ENCODE measurements at regions not wholly inside any gene's neighbourhood (a gene's known extent, or its start where the extent isn't known, plus 50 kb on each side); places are given as distances from the start of the nearest gene placed in this dataset.

DNA sequence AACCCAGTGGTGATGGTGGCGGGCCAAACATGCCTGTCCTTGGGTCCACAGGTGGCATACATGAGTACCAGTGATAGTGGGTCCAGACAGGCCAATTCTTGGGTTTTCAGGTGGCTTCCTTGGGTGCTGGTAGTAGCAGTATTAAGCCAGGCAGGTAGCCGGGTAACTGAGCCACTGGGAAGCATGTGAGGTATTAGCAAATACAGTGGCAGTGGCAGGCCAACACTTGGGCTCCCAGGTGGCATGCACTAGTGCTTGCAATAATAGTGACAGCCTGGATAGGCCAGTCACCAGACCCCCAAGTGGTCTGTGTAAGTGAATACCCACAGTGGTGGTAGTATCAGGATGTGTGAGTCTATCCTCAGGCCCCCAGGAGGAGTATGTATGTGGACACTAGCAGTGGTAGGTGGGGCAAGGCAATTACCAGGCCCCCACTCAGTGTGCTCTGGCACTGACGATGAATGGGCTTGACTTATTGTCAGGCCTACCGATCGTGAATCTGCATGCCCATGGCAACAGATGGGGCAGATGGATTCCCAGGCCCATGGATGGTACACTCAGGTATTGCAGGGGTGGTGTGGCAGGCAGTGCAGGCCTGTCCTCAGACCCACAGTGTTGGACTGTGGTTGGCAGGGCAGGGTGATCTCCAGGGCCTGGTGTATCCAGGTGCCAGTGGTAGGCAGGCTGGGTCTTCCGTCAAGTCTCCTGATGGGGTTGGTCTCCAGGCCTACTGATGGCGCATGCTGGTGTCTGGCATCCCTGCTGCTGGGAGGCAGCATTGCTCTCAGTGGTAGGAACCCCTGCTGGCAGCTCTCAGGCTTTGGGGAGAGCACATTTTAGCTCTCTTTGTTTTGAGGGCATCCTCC is 840.7 kb downstream of the FAM181B start:
- no peak for DNase-seq (ENCODE audit: low read depth, low spot score)

DNA sequence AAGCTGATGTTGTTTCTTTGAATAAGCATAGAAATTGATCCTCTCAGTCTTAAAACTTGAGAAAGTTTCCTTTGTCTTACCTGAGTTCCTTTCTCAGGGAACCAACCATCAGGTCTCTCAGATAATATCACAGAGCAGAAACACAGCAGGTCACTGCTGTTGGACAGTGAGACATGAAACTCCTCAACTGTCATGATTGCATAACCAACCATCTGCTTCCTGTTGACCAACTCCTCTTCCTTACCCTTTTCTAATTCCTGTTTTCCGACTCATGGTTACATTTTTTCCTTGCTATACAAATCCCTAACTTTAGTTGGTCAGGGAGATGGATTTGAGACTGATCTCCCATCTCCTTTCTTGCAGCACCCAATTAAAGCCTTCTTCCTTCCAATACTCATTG is 845.3 kb downstream of the FAM181B start:
- DNase-seq (ENCODE audit: low read depth, low spot score): no peak

DNA sequence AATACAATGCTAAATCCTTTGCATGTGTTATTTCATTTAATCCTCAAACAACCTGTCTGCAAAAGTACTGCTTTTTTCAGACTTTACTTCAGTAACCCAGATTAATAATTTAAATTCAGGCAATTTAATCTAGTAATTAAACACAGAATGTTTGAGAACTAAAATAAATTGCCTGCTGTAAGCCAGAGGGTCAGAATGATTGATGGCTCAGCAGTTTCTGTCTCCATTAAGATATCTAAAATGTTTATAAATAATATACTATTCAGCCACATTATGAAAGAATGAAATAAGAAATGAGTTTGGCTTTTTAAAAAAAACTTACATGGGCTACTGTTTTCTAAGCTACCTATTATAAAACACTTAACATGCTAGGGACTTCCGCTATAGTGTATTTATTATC is 846.0 kb downstream of the FAM181B start:
- DNase-seq (ENCODE audit: low read depth, low spot score): no peak

DNA sequence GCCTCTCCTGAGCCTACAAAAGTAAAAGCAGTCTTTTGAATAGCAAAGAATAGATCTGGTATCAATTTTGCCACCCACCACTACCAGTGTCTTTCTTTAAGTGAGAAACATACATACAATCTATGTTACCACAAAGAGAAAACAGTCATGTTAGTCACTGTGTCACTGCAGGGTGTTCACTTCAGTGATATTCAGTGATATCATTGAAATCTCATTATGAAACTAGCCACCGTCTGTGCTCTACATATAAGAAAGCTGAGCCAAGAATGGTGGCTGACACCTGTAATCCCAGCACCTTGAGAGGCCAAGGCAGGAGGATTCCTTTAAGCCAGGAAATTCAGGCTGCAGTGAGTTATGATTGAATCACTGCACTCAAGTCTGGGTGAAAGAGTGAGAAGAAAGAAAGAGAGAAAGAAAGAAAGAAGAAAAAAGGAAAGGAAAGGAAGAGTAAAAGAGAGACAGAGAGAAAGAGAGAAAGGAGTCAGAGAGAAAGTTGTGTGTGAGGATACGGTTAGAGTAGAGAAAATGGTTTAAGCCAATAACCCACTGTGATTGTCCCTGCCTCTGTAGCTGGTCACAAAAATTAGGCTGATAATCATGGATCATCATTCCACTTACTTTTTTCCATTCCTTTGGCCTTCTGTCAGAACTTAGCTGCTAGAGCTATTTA is 847.1 kb downstream of the FAM181B start:
- no peak for DNase-seq (ENCODE audit: low read depth, low spot score)

DNA sequence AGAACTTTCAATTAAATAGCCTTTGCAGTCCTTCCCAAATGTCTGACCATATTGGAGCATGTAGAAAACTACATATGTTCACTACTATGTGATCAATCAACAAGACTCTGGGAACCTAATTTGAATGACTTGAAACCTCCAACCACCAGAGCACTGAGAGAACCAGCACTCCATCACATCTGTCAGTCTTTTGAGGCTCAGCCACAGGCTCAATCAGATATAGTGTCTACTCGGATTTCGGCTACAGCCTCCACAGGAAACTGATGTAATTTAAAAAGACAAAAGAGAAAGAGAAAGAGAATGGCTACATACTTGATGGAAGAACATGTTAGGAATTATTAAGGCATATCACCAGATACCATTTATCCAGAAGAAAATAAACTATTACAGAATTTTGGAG is 859.0 kb downstream of the FAM181B start:
- DNase-seq (ENCODE audit: low read depth, low spot score): no peak

DNA sequence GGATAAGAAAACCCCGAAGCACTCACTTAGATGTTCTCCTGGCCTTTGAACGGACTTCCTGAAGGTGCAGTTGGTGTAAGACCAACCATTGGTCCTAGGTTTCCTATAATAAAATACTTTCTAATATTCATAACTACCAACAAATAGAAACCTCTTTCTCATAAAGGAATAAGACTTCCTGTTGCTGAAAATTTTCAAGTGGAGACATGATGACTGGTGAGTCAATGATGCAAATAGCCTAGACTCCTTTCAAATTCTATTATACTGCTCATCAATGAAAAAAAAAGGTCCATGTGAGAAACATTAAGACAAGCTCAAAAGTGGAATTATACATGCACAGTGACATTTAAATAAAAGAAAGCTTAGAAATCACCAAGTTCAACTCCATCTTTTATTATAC is 862.8 kb downstream of the FAM181B start:
- DNase-seq (ENCODE audit: low read depth, low spot score): no peak

DNA sequence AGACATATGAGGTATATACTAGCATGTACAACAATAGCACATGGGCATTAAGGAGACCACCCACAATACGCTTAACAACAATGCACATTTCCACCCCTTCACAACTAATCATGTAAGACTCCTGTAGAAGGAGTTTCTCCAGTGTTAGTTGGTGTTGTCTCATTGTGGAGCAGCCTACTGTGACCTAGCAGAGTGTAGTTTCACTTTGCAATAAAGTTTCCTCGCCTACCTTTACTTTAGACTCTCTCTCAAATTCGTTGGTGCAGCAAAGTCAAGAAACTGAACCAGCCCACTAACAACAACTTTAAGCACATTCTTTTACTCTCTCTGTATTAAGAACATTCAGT is 863.6 kb downstream of the FAM181B start:
- DNase-seq (ENCODE audit: low read depth, low spot score): no peak

DNA sequence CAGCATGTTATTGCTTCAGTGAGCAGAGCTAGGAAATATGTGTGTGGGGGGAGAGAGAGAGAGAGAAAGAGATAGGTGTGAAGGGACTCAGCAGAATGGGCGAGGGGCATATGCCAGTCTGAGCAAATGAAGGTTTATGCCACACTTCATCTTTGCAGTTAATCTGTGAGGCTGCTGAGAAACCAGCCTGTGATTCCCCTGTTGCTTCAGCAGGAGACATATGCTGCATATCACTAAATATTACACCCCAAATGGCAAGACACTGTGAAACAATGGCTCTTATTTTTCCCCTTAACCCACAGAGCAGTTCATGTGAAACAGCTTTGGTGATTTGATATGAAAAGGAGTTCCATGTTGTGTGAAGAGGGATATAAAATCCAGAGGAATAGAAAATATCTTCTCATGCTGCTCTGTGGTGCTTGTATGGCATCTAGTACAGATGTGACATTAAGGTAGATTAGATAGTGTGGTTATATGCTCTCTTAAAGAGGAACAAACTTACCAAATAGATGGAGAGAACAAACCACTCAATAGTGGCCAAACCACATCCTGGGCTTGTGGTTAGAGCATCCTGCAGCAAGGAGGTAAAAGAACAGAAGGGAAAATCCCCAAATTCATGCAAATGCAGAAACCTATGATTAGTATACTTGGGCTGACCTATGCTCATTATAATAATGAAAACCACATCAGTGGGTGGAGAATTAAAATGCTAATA is 864.2 kb downstream of the FAM181B start:
- no peak for DNase-seq (ENCODE audit: low read depth, low spot score)

DNA sequence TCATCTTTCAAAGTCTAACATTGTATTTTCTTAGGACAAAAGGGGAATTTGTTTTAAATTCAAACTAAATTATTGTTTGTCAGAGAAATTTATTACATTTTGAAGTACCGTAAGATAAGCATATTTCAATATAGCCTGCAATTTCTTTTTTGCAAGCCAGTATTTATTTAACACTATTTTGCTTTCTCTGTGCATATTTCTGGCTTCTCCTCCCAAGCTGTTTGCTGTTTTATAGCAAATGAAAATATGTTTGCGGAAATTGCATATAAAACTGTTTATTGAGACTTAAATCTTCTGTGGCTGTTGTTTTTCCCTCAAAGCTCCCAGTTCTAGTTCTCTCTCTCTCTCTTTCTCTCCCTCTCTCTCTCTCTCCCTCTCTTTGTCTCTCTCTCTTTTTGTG is 866.8 kb downstream of the FAM181B start:
- DNase-seq (ENCODE audit: low read depth, low spot score): no peak

DNA sequence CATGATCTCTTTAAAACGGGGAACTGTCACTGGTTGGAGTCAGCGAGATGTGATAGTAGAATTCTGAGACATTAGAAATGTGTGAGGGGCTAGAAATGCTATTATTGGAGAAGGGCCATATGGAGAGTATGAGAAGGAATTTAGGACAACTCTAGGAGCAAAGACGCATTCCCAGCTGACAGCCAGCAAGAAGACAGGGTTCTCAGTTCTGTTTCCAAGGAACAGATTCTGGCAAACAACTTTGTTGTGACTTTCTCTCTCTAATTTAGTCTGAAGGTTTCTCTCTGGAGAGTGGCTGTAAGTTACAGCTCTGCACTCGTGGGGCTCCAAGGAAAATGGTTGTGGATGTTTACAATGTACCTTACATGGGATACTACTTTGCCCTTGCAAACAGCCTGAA is 876.3 kb downstream of the FAM181B start:
- no peak for DNase-seq (ENCODE audit: low read depth, low spot score)

DNA sequence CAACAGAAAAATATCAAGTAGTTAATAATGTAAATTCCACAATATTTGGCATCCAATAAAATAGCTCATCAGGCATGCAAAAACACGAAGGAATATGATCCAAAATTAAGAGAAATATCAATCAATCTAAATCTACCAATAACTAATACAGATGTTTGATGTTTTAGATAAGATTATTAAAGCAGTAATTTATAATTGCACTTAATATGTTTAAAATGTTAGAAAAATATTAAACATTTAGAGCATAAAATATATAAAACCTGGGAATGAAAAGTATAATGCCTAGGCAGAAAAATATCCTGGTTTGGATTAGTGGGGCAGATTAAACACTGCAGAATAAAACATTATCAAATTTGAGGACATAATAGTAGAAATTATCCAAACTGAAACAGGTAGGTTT is 879.9 kb downstream of the FAM181B start:
- DNase-seq (ENCODE audit: low read depth, low spot score): no peak

DNA sequence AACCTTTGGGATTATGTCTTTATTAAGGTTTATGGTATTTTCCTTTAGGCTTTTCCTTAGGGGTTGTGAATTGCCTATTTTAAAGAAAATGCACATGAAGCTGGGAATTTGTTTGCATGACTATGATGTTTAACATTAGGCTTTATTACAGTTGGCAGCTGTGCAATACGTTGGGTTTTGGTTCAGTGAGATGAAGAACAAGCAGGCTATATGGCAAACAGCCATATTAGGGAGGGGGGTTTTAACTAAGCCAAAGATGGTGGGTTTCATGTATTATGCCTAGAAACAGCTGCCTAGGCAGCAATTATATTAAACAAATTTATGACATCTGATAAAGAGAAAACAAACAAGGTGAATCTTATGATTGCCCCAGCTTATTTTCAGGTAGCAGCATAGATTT is 880.8 kb downstream of the FAM181B start:
- no peak for DNase-seq (ENCODE audit: low read depth, low spot score)

DNA sequence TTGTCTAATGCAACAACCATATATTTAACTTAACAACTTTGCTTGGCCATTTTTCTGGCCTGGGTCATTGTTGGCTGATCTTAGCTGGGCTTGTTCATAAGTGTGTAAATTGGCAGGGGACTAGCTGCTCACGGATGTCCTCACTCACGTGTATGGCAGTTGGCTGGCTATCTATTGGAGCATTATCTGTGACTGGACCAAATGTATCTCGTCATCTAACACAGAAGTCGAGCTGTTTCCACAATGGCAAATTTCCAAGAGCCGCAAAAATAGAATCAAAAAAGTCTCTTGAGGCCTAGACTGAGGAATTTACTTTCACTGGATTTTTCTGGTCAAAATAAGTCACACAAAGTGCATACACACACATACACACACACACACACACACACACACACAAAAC is 893.3 kb downstream of the FAM181B start:
- DNase-seq (ENCODE audit: low read depth, low spot score): no peak

DNA sequence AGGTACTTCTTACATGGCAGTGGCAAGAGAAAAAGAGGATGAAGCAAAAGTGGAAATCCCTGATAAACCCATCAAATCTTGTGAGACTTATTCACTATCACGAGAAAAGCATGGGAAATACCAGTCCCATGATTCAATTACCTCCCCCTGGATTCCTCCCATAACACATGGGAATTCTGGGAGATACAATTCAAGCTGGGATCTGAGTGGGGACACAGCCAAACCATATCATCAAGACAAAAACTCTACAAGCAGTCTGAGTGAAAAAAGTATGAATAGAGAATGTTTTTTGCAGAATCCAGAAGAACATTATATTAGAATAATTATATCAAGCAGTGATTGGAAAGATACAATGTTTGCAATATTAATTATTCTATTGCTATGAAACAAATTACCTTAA is 893.7 kb downstream of the FAM181B start:
- no peak for DNase-seq (ENCODE audit: low read depth, low spot score)

DNA sequence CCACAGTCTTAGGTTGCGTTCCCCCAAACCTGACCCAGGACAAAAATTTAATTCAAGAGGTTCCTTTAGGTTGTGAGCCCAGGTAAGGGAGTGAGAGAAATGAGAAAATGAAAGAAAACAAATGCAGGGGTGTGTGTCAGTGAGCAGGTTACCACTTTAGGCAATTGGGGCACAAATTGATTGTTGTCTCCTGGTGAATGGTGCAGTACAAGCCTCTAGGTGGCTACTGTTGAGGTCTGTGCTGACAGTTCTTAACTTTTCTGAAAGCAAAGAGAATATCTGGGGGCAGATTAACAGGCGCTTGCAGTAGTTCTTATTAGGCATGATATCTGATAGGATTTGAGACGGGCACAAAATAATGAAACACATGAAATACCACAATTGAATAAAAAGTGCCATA is 894.6 kb downstream of the FAM181B start:
- no peak for DNase-seq (ENCODE audit: low read depth, low spot score)

DNA sequence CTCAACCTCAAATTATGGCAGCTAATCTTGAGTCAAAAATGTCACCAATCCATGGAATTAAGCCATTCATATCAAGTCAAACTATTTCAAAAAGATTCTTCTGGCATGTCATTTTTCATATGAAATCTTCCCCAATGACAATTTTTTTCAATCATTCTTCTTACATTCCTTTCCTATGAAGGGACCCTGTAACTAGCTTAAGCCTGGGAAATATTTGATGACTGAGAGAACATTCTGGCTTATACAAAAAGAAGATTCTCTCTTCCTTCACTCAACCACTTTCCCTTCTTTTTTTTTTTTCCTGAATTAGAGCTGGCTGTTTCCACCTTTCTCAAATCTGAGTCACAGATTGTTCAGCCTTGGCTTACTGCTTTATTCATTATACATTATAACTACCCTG is 903.7 kb downstream of the FAM181B start:
- DNase-seq (ENCODE audit: low read depth, low spot score): no peak

DNA sequence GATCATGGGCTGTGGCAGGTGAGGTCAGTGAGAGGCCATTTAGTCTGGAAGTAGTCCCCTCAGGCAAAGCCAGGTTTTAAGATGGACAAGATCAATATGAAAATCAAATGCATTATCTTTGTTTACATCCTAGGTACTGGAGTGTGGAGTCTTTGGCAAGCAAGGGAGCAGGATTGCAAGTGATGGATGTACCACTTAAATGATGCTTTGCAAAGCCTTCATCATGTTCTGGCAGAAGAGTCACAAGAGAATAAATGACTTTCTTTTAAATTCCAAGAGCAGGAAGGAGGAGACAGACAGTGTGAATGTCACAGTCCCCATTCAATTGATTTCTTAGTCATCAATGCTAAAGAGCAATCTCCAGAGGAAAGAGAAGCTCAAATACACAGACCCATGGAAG is 908.3 kb downstream of the FAM181B start:
- DNase-seq (ENCODE audit: low read depth, low spot score): no peak

DNA sequence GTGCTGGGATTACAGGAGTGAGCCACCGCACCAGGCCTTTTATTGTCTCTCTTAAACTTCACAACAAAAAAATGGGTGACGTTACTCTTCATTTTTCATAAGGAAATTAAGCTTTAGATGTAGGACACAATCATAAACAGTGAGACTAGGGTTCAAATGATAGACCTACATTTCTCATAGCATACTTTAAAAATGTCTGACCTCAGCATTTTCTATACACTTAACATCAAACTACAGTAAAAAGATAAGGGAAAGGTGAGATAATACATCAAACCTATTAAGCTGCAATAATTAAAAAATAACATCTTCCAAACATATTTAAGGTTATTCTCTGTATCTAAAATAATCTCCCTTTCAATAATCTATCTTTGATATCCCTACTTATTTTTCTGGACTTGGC is 914.2 kb downstream of the FAM181B start:
- DNase-seq (ENCODE audit: low read depth, low spot score): no peak

DNA sequence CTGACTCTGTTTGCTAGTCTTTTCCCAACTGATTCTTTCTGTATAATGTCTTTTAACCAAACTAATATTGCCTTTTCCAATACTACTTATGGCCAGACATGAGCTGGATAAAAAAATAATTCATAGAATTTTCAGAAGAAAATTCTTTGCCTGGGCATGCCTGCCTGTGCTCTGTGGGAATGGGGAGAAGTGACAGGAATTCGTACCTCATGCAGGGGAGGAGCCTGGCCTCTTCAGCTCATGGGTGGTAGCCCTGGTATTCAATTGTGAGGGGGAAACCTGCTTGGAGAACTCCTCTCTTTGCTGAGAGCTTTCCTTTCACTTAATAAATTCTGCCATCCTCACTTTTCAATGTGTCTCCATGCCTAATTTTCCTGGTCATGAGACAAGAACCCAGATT is 928.8 kb downstream of the FAM181B start:
- DNase-seq (ENCODE audit: low read depth, low spot score): no peak

DNA sequence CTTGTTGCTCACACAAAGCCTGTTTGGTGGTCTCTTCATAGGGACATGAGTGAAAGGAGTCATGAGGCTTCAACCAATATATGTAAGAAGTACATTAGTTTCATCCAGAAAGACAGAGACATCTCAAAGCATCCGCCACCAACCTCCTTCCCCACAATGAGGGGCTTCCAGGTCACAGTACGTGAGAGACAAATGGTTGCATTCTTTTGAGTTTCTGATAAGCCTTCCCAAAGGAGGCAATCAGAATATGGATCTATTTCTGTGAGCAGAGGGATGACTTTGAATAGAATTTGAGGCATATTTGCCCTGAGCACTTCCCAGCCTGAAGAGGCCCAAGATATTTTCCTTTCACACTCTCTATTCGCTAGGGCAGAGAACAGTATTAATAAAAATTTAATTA is 931.1 kb downstream of the FAM181B start:
- DNase-seq (ENCODE audit: low read depth, low spot score): no peak

DNA sequence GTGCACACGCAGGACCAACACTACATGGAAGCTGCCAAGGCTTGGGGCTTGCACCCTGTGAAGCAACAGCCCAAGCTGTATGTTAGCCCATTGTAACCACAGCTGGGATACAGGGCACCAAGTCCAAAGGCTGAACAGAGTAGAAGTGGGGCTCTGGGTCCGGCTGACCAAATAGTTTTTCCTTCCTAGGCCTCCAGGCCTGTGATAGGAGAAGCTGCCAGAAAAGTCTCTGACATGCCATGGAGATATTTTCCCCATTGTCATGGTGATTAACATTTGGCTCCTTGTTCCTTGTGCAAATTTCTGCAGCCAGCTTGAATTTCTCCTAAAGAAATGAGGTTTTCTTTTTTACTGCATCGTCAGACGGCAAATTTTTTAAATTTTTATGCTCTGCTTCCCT is 941.2 kb downstream of the FAM181B start:
- peak; percentile 1 for DNase-seq (ENCODE audit: low read depth, low spot score)

DNA sequence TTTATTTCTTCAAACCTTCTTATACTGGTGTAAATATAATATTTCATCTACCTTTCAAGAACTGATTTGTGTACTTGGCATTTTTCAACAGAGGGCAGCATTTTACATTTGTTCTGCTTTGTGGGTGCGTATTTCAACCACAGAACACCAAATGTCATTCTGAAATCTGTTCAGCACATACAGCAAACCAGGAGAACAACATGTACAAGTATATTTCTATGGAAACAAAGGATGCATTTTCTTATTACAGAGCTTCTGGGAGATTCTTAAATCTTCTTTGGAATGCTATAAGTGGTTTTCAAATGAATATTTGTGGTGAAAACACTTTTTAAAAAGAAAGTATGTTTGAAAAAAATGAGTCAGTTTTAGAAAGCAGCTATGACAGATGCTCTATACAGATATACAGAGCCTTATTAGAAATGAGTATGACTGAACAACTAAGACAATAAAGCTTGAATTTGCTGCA is 946.0 kb downstream of the FAM181B start:
- DNase-seq (ENCODE audit: low read depth, low spot score): no peak

DNA sequence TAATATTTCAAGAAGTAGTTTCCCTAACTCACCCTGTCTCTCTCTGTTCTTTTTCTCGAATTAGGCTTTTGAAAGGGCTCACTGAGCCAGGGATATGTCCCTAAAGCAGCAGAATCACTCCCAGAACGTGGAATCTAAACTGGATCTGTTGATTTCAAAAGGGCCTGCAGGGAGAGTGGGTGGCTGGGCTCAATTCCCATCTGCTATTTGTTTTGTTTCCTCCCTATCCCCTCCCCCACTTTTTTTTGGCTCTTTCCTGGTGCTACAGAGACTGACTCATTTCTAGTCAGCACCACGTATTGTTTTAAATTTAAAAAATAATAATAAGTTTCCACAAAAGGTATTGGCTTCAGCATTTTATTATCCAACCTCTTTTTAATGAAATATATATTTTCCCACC is 961.5 kb downstream of the FAM181B start:
- peak; percentile 9 for DNase-seq (ENCODE audit: low read depth, low spot score)
